GM12891 (cell line): ENCODE measurements at regions not wholly inside any gene's neighbourhood (a gene's known extent, or its start where the extent isn't known, plus 50 kb on each side); places are given as distances from the start of the nearest gene placed in this dataset.

ENCODE experiments used
- POLR2A ChIP-seq: IDR thresholded peaks from 2 replicates; pipeline ENCODE4 v1.6.1; 2011; ENCODE audit warnings: low read depth, low read length, control low read depth
- POLR2AphosphoS5 ChIP-seq: IDR thresholded peaks from 2 replicates; pipeline ENCODE4 v1.6.1; 2011; ENCODE audit warnings: low read depth, low read length, control low read depth

DNA sequence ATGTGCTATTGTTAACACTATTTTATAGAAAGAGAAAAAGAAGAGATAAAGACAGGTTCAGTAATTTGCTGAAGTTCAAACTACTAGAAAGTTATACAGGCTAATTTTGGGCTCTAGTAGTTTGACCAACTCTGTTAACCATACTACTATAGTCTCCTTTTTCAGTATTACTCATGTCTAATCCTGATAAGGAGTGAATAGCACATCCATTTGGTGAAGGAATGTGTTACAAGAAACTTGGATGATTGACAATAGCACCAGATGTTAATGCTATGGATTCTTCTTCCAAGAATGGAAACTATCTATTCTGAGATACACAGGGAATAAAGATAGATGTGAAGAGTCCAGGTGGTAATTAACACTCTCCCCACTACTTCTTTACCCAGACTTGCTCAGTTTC lies 677.3 kb downstream of the PRELID2 start:
- no peak for TF ChIP-seq POLR2A
- no peak for TF ChIP-seq POLR2AphosphoS5
